Right lung (tissue), 2 donors: ENCODE measurements at regions not wholly inside any gene's neighbourhood (a gene's known extent, or its start where the extent isn't known, plus 50 kb on each side); places are given as distances from the start of the nearest gene placed in this dataset.

ENCODE experiments used
- DNase-seq, 2 donors: peaks; one replicate each; pipeline ENCODE4 v3.0.0-alpha.2; 2013

DNA sequence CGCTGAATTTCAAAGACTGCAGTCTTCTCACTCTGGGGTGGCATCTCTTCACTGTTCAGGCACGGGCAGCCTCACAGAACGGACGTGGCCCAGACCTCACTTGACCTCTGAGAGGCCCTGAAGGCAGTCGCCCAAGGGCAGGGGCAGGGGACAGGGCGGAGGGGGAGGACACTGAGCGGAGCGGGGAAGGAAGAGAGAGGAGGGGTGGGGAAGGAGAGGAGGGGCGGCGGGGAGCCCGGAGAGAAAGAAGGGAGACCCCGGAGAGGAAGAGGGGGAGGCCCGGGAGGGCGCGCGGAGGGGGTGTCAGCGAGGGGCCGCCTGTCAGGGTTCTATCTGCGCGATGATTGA is 58.7 kb upstream of the COMTD1 start:
- DNase-seq: no peak

- peak in 1 of 2 donors; percentile 16 for DNase-seq
Observed at GRCh38 chr10:75294031-75294437, 58.3 kb upstream of the COMTD1 start.

GRCh38 chr10:75293446-75293820 is 57.7 kb upstream of the COMTD1 start:
- peak in 1 of 2 donors; percentile 14 for DNase-seq

GRCh38 chr10:75292794-75293445 is 57.2 kb upstream of the COMTD1 start:
- no peak for DNase-seq

DNA sequence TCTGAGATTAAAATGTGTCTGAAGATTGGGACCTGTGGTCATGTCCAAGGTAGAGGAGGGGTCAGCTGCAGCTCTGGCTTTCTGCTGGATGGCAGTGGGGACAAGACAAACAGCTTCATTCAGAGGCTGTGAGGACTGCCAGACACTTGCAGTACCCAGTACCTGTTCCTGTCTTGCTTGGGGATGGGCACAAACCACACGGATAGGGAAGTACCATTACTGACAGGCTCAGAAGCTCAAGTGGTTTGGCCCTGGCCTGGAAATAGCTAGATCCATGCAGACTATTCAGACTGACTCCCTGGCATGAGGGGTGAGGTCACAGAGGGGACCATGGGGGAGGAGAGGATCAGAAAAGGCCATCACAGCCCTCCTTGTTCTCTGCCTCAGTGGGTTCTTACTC is 56.0 kb upstream of the COMTD1 start:
- DNase-seq: no peak

DNA sequence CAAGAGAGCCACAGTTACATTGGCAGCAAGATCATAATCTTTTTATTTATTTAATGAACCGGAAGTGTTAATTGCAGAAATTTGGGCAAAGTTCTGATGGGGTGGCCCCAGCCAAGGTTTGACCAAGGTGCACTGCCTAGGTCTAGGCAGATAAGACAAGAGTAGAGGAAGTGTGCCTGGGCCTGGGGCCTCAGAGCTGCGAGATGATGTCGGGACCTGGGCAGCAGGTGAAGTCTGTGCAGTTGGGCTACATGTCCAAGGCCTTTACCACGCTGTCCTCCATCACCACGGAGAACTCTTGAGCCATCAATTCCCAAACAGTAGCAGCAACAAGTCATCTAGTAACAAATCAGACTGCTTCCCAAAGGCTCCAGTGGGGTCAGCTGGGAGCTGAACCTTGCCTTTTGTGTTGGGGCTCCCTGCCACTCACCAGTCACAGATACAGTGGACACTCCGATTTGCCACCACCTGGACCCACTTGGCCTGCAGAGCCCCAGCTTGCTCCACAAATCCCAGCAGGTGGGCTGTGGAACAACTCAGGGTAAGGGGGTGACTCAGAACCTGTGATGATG is 52.5 kb upstream of the COMTD1 start:
- DNase-seq: no peak

- no peak for DNase-seq
Observed at GRCh38 chr10:75287697-75288096, 51.9 kb upstream of the COMTD1 start.

DNA sequence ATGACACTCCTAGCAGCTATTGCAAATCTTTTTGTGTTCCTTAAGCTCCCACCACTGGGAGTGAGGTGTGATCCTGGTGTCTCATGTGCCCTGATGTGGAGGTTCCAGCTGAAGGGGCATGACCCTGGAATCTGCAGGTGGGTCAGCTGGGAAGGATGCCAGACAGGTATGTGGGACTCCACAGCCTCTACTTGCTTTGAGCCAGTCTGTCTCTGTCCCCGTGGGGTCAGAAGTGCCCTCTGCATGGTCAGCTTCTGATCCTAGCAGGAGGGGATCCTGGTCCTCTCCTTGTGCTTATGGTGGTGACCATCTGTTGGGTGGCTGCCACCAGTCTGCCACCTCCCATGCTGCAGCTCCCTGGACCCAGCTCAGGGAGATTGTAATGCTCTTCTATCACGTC is 51.1 kb upstream of the COMTD1 start:
- no peak for DNase-seq
